ENCODE measurements at regions not wholly inside any gene's neighbourhood (a gene's known extent, or its start where the extent isn't known, plus 50 kb on each side); places are given as distances from the start of the nearest gene placed in this dataset.

DNA sequence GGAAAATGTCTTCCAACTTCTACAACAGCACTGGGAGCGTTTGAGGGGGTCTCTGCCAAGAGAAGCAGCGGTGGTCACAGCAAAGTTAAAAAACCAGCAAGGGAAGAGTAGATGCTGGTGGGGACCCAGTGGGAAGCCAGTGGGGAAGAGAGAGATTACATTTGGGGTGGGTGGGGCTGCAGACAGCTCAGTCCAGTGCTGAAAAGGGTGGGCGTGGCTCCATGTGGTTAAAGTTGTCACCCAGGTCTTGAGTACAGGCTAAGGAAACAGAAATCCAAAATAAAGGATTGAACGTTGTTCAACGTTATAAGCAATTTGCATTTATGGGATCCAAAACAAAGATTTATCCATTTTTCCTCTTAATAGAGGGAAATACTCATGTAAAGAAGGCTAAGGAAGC is 106.3 kb upstream of the LY86 start:
- 49% methylated on average over 2 of the region's 5 CpGs for WGBS (ENCODE audit: insufficient coverage)
- H3K27me3 Mint-ChIP-seq, result peaks cover 26 to 29% of the 10 kb centered on the region in 2 donors
- no peak for DNase-seq
- no peak overlapping the region for H3K4me3 Mint-ChIP-seq
- H3K4me1 ChIP-seq (ENCODE audit: control insufficient read depth in 1 of 2, extremely low read depth in 1 of 2, insufficient read depth in 2 of 2, low read length in 2 of 2), result no peaks in the 10 kb centered on the region
- CTCF ChIA-PET, result no interaction called here
- H3K27ac ChIP-seq (ENCODE audit: low read length), result no peak overlapping the region
- H3K27me3 ChIP-seq (replicated peaks in 1 of 2; ENCODE audit: control insufficient read depth in 2 of 2, extremely low read depth in 1 of 2, insufficient read depth in 2 of 2, low read length in 1 of 2), result peaks cover 0 to 5% of the 10 kb centered on the region in 2 experiments
- POLR2A ChIA-PET, result no interaction called here
- peaks cover 0 to 3% (median 0%) of the 10 kb centered on the region in 3 donors for H3K9me3 Mint-ChIP-seq
- no peak overlapping the region for H3K27ac Mint-ChIP-seq
- no peaks in the 10 kb centered on the region for H3K9me3 ChIP-seq
- H3K36me3 ChIP-seq (ENCODE audit: control insufficient read depth in 2 of 2, extremely low read depth in 1 of 2, insufficient read depth in 1 of 2, low read length in 1 of 2), result no peaks in the 10 kb centered on the region
- no peaks in the 10 kb centered on the region for H3K36me3 Mint-ChIP-seq
- no peaks in the 10 kb centered on the region for H3K4me1 Mint-ChIP-seq
- no peak overlapping the region for H3K4me3 ChIP-seq (ENCODE audit: control insufficient read depth in 1 of 2, extremely low read depth in 1 of 2, low read length in 1 of 2)
- ATAC-seq (replicated peaks in 1 of 4), result no peak

GRCh38 chr6:6483168-6483567 is 105.4 kb upstream of the LY86 start:
- WGBS (ENCODE audit: insufficient coverage), result no CpG with 5 or more reads among the region's 2 CpGs
- Histone ChIP-seq H3K4me1 (ENCODE audit: control insufficient read depth in 1 of 2, extremely low read depth in 1 of 2, insufficient read depth in 2 of 2, low read length in 2 of 2) (no peaks in the 10 kb centered on the region), H3K9me3 (no peaks in the 10 kb centered on the region), H3K27me3 (replicated peaks in 1 of 2; ENCODE audit: control insufficient read depth in 2 of 2, extremely low read depth in 1 of 2, insufficient read depth in 2 of 2, low read length in 1 of 2) (peaks cover 0 to 5% of the 10 kb centered on the region in 2 experiments), H3K4me3 (ENCODE audit: control insufficient read depth in 1 of 2, extremely low read depth in 1 of 2, low read length in 1 of 2) (no peak overlapping the region), H3K36me3 (ENCODE audit: control insufficient read depth in 2 of 2, extremely low read depth in 1 of 2, insufficient read depth in 1 of 2, low read length in 1 of 2) (no peaks in the 10 kb centered on the region), H3K27ac (ENCODE audit: low read length) (no peak overlapping the region)
- H3K4me1 Mint-ChIP-seq, result no peaks in the 10 kb centered on the region
- ChIA-PET POLR2A (interaction anchor here in 1 of 2 donors (0.7 kb wide), 1 partner anchor 11 kb away, joined by 3 read pairs; no protein-coding TSS in a partner anchor), CTCF (interaction anchor here in 1 of 2 donors (0.6 kb wide), 1 partner anchor 503 kb away, joined by 3 read pairs; no protein-coding TSS in a partner anchor)
- H3K9me3 Mint-ChIP-seq, result peaks cover 0 to 3% (median 0%) of the 10 kb centered on the region in 3 donors
- no peaks in the 10 kb centered on the region for H3K36me3 Mint-ChIP-seq
- peaks cover 25 to 26% of the 10 kb centered on the region in 2 donors for H3K27me3 Mint-ChIP-seq
- no peak overlapping the region for H3K27ac Mint-ChIP-seq
- H3K4me3 Mint-ChIP-seq, result no peak overlapping the region
- ATAC-seq (replicated peaks in 1 of 4) (no peak), DNase-seq (no peak)

DNA sequence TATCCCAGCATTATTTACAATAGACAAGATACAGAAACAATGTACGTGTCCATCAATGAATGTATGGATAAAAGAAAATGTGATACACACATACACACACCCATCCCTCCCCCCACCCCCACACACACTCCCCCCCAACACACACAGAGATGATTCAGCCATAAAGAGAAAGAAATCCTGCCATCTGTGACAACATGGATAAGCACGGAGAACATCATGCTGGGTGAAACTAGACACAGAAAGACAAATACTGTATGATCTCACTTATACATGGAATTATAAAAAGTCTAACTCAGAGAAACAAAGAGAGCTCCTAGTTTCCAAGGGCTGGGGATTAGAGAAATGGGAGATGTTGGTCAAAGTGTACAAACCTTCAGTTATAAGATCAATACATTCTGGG is 104.8 kb upstream of the LY86 start:
- H3K4me3 ChIP-seq (ENCODE audit: control insufficient read depth in 1 of 2, extremely low read depth in 1 of 2, low read length in 1 of 2), result no peak overlapping the region
- H3K9me3 ChIP-seq, result no peaks in the 10 kb centered on the region
- DNase-seq, result no peak
- no peaks in the 10 kb centered on the region for H3K4me1 ChIP-seq (ENCODE audit: control insufficient read depth in 1 of 2, extremely low read depth in 1 of 2, insufficient read depth in 2 of 2, low read length in 2 of 2)
- no peak for ATAC-seq (replicated peaks in 1 of 4)
- no CpG with 5 or more reads among the region's 2 CpGs for WGBS (ENCODE audit: insufficient coverage)
- ChIA-PET CTCF (interaction anchor here in 1 of 2 donors (0.6 kb wide), 1 partner anchor 504 kb away, joined by 3 read pairs; no protein-coding TSS in a partner anchor), POLR2A (interaction anchor here in 1 of 2 donors (0.7 kb wide), 1 partner anchor 12 kb away, joined by 3 read pairs; no protein-coding TSS in a partner anchor)
- Mint-ChIP-seq H3K27ac (no peak overlapping the region), H3K36me3 (no peaks in the 10 kb centered on the region), H3K9me3 (peaks cover 0 to 3% (median 0%) of the 10 kb centered on the region in 3 donors), H3K27me3 (peaks cover 21% of the 10 kb centered on the region in 2 donors), H3K4me3 (no peak overlapping the region), H3K4me1 (no peaks in the 10 kb centered on the region)
- no peaks in the 10 kb centered on the region for H3K36me3 ChIP-seq (ENCODE audit: control insufficient read depth in 2 of 2, extremely low read depth in 1 of 2, insufficient read depth in 1 of 2, low read length in 1 of 2)
- peaks cover 0 to 3% of the 10 kb centered on the region in 2 experiments for H3K27me3 ChIP-seq (replicated peaks in 1 of 2; ENCODE audit: control insufficient read depth in 2 of 2, extremely low read depth in 1 of 2, insufficient read depth in 2 of 2, low read length in 1 of 2)
- H3K27ac ChIP-seq (ENCODE audit: low read length), result no peak overlapping the region

DNA sequence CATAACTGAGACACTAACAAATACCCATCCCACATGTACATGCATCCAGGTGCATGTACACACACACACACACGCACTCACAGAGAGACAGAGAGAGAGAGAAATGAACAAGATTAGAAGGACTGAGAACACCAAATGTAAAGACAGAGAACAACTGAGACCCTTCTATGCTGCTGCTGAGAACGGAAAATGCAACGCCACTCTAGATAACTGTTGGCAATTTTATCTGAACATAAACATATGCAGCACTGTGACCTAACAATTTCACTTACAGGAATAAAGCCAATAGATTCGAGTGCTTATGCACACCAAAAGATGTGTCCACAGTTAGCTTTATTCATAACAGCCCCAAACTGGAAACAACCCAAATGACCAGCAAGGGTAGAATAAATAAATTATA is 103.8 kb upstream of the LY86 start:
- Mint-ChIP-seq H3K4me1 (no peaks in the 10 kb centered on the region), H3K4me3 (no peak overlapping the region), H3K27ac (no peak overlapping the region), H3K9me3 (peaks cover 0 to 3% (median 0%) of the 10 kb centered on the region in 3 donors), H3K27me3 (peaks cover 13 to 16% of the 10 kb centered on the region in 2 donors), H3K36me3 (no peaks in the 10 kb centered on the region)
- ChIA-PET CTCF (no interaction called here), POLR2A (interaction anchor here in 1 of 2 donors (0.6 kb wide), 1 partner anchor 75 kb away, joined by 4 read pairs; no protein-coding TSS in a partner anchor)
- no peak overlapping the region for H3K27ac ChIP-seq (ENCODE audit: low read length)
- no peaks in the 10 kb centered on the region for H3K4me1 ChIP-seq (ENCODE audit: control insufficient read depth in 1 of 2, extremely low read depth in 1 of 2, insufficient read depth in 2 of 2, low read length in 2 of 2)
- WGBS (ENCODE audit: insufficient coverage), result 89% methylated on average over 2 of the region's 4 CpGs
- no peaks in the 10 kb centered on the region for H3K36me3 ChIP-seq (ENCODE audit: control insufficient read depth in 2 of 2, extremely low read depth in 1 of 2, insufficient read depth in 1 of 2, low read length in 1 of 2)
- H3K27me3 ChIP-seq (replicated peaks in 1 of 2; ENCODE audit: control insufficient read depth in 2 of 2, extremely low read depth in 1 of 2, insufficient read depth in 2 of 2, low read length in 1 of 2), result peaks cover 0 to 3% of the 10 kb centered on the region in 2 experiments
- no peak overlapping the region for H3K4me3 ChIP-seq (ENCODE audit: control insufficient read depth in 1 of 2, extremely low read depth in 1 of 2, low read length in 1 of 2)
- H3K9me3 ChIP-seq, result no peaks in the 10 kb centered on the region
- DNase-seq (no peak), ATAC-seq (replicated peaks in 1 of 4) (no peak)

DNA sequence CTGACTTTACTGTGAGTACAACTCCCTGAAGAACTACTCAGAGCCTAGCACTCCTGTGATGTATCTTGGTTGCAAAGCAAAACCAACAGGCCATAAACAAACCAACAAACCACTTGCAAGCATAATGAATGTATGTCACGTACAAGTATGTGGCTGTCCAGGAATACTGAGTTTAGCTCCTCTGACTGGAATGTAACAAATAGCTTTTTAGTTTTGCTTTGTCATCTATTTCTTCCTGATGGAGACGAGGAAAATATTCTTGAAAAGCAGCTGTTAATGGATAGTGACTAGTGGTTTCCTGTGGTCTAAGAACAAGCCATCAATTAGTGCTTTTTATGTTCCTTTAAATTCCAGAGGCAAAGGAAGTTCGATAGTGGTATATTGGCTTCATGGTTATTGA is 101.9 kb upstream of the LY86 start:
- CTCF ChIA-PET, result interaction anchor here in 1 of 2 donors (0.6 kb wide), 1 partner anchor 1342 kb away, joined by 7 read pairs; no protein-coding TSS in a partner anchor

DNA sequence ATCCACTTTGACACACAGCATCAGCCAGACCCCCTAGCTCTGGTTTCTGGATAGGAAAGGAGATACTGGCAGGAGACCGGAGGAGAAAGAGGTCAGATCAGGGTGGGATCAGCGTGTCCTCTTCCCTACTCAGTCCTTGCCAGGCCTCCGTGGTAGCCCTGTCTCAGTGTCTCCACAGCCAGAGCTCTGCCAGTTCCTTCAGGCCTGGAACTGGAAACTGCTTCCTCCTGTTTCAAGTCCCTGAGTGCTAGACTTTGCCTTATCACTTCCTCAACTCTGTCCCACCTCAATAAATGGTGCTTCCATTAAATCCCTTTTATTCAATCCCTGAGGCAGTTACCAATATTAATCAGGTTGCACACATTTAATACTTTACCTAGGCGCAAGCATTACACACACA is 96.8 kb upstream of the LY86 start:
- H3K27me3 ChIP-seq (replicated peaks in 1 of 2; ENCODE audit: control insufficient read depth in 2 of 2, extremely low read depth in 1 of 2, insufficient read depth in 2 of 2, low read length in 1 of 2), result peaks cover 0 to 3% of the 10 kb centered on the region in 2 experiments
- 81% methylated on average over 3 of the region's 4 CpGs for WGBS (ENCODE audit: insufficient coverage)
- DNase-seq, result no peak
- CTCF ChIA-PET, result no interaction called here
- H3K9me3 Mint-ChIP-seq, result no peaks in the 10 kb centered on the region
- H3K4me3 Mint-ChIP-seq, result no peak overlapping the region
- H3K4me3 ChIP-seq (ENCODE audit: control insufficient read depth in 1 of 2, extremely low read depth in 1 of 2, low read length in 1 of 2), result no peak overlapping the region
- peaks cover 6 to 12% (median 10%) of the 10 kb centered on the region in 3 donors for H3K4me1 Mint-ChIP-seq
- POLR2A ChIA-PET, result no interaction called here
- H3K27me3 Mint-ChIP-seq, result peaks cover 0 to 1% of the 10 kb centered on the region in 2 donors
- no peaks in the 10 kb centered on the region for H3K9me3 ChIP-seq
- H3K27ac ChIP-seq (ENCODE audit: low read length), result no peak overlapping the region
- H3K36me3 ChIP-seq (ENCODE audit: control insufficient read depth in 2 of 2, extremely low read depth in 1 of 2, insufficient read depth in 1 of 2, low read length in 1 of 2), result no peaks in the 10 kb centered on the region
- no peak overlapping the region for H3K27ac Mint-ChIP-seq
- no peaks in the 10 kb centered on the region for H3K36me3 Mint-ChIP-seq
- ATAC-seq (replicated peaks in 1 of 4), result no peak
- peaks cover 0 to 10% of the 10 kb centered on the region in 2 experiments for H3K4me1 ChIP-seq (ENCODE audit: control insufficient read depth in 1 of 2, extremely low read depth in 1 of 2, insufficient read depth in 2 of 2, low read length in 2 of 2)

More for the DNA sequence above, 101.9 kb upstream of the LY86 start:
- H3K9me3 Mint-ChIP-seq, result peaks cover 0 to 3% (median 0%) of the 10 kb centered on the region in 3 donors
- no peaks in the 10 kb centered on the region for H3K4me1 Mint-ChIP-seq
- no peak overlapping the region for H3K27ac Mint-ChIP-seq
- H3K27me3 Mint-ChIP-seq, result peaks cover 3 to 11% of the 10 kb centered on the region in 2 donors
- DNase-seq, result no peak
- Histone ChIP-seq H3K27me3 (replicated peaks in 1 of 2; ENCODE audit: control insufficient read depth in 2 of 2, extremely low read depth in 1 of 2, insufficient read depth in 2 of 2, low read length in 1 of 2) (peaks cover 0 to 4% of the 10 kb centered on the region in 2 experiments), H3K9me3 (no peaks in the 10 kb centered on the region), H3K4me1 (ENCODE audit: control insufficient read depth in 1 of 2, extremely low read depth in 1 of 2, insufficient read depth in 2 of 2, low read length in 2 of 2) (no peaks in the 10 kb centered on the region), H3K4me3 (ENCODE audit: control insufficient read depth in 1 of 2, extremely low read depth in 1 of 2, low read length in 1 of 2) (no peak overlapping the region), H3K36me3 (ENCODE audit: control insufficient read depth in 2 of 2, extremely low read depth in 1 of 2, insufficient read depth in 1 of 2, low read length in 1 of 2) (no peaks in the 10 kb centered on the region), H3K27ac (ENCODE audit: low read length) (no peak overlapping the region)
- ATAC-seq (replicated peaks in 1 of 4), result no peak
- POLR2A ChIA-PET, result no interaction called here
- no peaks in the 10 kb centered on the region for H3K36me3 Mint-ChIP-seq
- 43% methylated on average over 2 of the region's 3 CpGs for WGBS (ENCODE audit: insufficient coverage)
- no peak overlapping the region for H3K4me3 Mint-ChIP-seq

Data from T-cell (primary cell).